ENCODE measurements at regions not wholly inside any gene's neighbourhood (a gene's known extent, or its start where the extent isn't known, plus 50 kb on each side); places are given as distances from the start of the nearest gene placed in this dataset.

DNA sequence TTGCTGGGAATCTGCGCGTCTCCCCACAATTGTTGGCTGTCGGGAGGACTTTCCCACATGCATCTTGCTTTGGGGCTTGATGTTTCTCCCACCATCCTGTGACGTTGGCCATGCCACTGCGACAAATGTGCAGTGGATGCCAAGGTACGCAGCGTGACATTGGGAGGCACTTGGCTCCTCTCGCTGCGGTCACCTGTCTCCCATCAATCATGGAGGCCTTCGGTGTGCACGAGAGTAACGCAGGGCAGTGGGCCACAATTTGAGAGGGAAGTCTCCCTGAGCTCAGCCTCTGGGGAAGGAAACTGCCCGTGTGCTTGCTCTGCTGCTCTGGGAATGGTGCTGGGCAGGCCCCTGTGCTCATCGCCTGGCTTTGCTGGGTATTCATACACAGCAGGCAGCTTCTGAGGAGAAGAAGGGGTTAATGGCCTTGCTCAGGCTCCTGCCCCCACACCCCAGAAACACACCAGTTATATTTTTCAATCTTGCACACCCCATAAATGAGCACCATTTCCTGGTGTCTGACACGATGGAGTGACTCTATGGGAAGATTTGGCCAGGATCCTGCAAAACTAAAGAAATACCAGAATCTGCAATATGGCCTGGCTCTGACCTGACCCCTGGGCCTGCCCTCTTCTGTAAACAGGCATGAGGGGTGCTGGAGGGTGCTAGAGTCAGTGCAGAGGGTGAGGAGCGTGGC lies 153.5 kb downstream of the ADAMTS15 start:
- Mint-ChIP-seq H3K9me3 (peaks cover 11% of the 10 kb centered on the region), H3K27ac (no peak overlapping the region), H3K4me3 (no peak overlapping the region), H3K36me3 (ENCODE audit: low read depth) (peaks cover 5% of the 10 kb centered on the region), H3K4me1 (peaks cover 71% of the 10 kb centered on the region), H3K27me3 (ENCODE audit: low read depth, poor library complexity) (no peaks in the 10 kb centered on the region)
- no peak for DNase-seq
- TF ChIP-seq, protein P1, sequence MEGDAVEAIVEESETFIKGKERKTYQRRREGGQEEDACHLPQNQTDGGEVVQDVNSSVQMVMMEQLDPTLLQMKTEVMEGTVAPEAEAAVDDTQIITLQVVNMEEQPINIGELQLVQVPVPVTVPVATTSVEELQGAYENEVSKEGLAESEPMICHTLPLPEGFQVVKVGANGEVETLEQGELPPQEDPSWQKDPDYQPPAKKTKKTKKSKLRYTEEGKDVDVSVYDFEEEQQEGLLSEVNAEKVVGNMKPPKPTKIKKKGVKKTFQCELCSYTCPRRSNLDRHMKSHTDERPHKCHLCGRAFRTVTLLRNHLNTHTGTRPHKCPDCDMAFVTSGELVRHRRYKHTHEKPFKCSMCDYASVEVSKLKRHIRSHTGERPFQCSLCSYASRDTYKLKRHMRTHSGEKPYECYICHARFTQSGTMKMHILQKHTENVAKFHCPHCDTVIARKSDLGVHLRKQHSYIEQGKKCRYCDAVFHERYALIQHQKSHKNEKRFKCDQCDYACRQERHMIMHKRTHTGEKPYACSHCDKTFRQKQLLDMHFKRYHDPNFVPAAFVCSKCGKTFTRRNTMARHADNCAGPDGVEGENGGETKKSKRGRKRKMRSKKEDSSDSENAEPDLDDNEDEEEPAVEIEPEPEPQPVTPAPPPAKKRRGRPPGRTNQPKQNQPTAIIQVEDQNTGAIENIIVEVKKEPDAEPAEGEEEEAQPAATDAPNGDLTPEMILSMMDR (IDR thresholded peaks at IDR 0.05) = no peak

DNA sequence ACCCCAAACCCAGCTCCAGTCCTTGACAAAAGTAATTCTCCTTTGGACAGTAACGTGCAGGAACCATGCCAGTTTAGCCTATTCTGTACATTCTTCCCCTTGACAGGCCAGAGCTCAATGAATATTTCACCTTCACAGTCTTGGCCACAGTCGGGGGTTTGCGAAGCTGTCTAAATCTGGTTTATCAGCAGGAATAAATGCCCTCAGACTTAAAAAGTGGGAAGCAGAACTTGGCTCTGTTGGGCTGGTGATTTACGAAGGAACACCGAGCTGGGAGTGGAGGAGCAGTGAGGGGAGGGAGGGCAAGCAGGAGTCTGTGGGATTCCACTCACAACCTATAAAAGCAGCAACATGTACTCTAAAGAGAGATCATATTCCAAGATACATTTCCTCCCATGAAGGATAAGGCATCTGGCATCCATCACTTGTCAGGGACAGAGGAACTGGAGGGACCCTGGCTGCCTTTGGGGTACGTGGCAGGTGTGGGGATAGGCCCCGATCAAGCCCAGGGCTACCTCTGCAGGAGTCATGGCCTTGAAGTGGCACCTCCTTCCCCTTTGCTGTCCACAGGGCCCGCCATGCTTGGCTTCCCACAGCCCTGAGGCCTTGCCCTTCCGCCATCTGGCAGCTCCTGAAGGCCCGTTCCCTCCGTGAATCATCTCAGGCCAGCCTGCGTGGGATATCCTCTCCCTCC lies 154.3 kb downstream of the ADAMTS15 start:
- H3K9me3 Mint-ChIP-seq = peaks cover 11% of the 10 kb centered on the region
- peaks cover 5% of the 10 kb centered on the region for H3K36me3 Mint-ChIP-seq (ENCODE audit: low read depth)
- DNase-seq = no peak
- peak overlapping the region; percentile 27 for H3K27ac Mint-ChIP-seq
- H3K27me3 Mint-ChIP-seq (ENCODE audit: low read depth, poor library complexity) = no peaks in the 10 kb centered on the region
- TF ChIP-seq, protein P1 (IDR thresholded peaks at IDR 0.05) = no peak
- H3K4me1 Mint-ChIP-seq = peaks cover 79% of the 10 kb centered on the region
- no peak overlapping the region for H3K4me3 Mint-ChIP-seq

DNA sequence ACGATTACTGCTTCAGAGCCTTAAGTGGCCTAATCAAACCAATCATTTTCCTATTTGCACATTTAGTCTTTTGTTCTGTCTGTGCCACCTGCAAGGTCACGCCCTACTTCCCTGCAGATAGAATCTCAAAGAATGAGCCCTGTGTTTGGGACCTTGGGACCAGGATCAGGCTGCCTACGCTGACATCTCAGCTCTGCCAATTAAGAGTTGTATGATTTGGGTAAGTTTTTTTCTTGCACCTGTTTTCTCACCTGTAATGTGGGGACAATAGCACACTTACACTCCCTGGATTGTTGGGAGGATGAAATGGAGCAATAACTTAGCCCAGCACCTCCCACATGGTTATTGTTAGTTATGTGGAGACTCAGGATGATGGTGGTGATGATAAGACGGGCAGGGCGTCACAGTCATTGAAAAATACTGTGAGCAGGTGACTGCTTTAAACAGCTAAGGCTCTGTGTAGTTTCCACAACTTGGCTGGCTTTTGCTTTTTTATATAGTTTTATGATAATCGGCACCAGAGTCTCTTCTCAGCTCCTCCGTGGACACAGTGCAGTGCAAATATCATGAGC lies 155.0 kb downstream of the ADAMTS15 start:
- Mint-ChIP-seq H3K4me3 (no peak overlapping the region), H3K9me3 (peaks cover 11% of the 10 kb centered on the region), H3K4me1 (peaks cover 86% of the 10 kb centered on the region), H3K36me3 (ENCODE audit: low read depth) (peaks cover 5% of the 10 kb centered on the region), H3K27me3 (ENCODE audit: low read depth, poor library complexity) (no peaks in the 10 kb centered on the region), H3K27ac (no peak overlapping the region)
- no peak for DNase-seq
- TF ChIP-seq, protein P1 (IDR thresholded peaks at IDR 0.05) = no peak

DNA sequence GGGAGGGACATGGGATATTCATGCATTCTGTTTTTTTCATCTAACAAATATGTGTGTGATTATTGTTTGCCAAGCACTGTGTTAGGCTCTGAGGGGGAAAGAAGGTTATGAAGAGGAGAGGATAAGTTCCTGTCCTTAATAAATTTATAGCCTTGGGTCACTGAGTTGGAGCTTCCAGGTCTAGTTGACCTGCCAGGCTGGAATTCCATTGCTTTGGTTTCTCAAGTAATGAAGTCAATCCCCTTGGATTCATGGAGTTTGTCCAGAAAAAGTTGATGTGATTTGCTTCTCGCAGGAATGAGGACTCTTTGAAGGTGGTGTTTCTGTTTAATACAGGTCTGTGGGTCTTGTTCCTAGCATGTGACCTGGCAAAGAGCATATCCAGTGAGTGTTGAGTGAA lies 156.2 kb downstream of the ADAMTS15 start:
- TF ChIP-seq, protein P1 (IDR thresholded peaks at IDR 0.05) = no peak
- peaks cover 11% of the 10 kb centered on the region for H3K9me3 Mint-ChIP-seq
- peaks cover 94% of the 10 kb centered on the region for H3K4me1 Mint-ChIP-seq

DNA sequence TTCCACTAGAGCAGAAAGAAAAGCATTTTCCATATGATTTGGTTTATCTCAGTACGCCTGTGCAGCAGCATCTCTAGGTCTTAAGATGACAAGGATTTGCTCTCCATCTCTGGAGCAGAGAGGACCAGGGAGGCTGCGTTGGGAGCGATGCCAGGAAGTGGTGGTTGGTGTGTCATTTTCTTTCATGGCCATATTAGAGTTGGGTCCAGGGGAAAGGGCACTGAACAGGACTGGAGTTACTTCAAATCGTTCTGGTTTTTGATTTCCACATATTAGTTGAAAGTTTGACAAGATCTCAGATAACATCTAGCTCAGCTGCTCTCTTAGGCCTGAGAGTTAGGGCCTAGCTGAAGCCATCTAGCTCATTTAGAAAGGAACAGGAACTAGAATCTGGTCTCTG lies 157.7 kb downstream of the ADAMTS15 start:
- Mint-ChIP-seq H3K4me3 (no peak overlapping the region), H3K9me3 (peaks cover 2% of the 10 kb centered on the region), H3K27me3 (ENCODE audit: low read depth, poor library complexity) (no peaks in the 10 kb centered on the region), H3K36me3 (ENCODE audit: low read depth) (peaks cover 2% of the 10 kb centered on the region), H3K27ac (peak overlapping the region; percentile 70), H3K4me1 (peaks cover 94% of the 10 kb centered on the region)
- TF ChIP-seq, protein P1 (IDR thresholded peaks at IDR 0.05) = no peak
- DNase-seq = no peak

More for the DNA sequence above, 156.2 kb downstream of the ADAMTS15 start:
- DNase-seq = no peak
- Mint-ChIP-seq H3K27me3 (ENCODE audit: low read depth, poor library complexity) (no peaks in the 10 kb centered on the region), H3K36me3 (ENCODE audit: low read depth) (peaks cover 5% of the 10 kb centered on the region), H3K4me3 (no peak overlapping the region), H3K27ac (peak overlapping the region; percentile 80)
